HEK293 (cell line): ENCODE measurements at regions not wholly inside any gene's neighbourhood (a gene's known extent, or its start where the extent isn't known, plus 50 kb on each side); places are given as distances from the start of the nearest gene placed in this dataset.

Experiments used
- BCL11B ChIP-seq: fragments of 450-650 bp; formaldehyde crosslinking; IDR thresholded peaks from 2 replicates; pipeline ENCODE4 v1.5.1; 2016; ENCODE audit warnings: low read depth, missing biosample characterization, missing genetic modification characterization
- YY1 ChIP-seq: fragments of 450-650 bp; formaldehyde crosslinking; IDR thresholded peaks from 2 replicates; pipeline ENCODE4 v1.5.1; 2018; ENCODE audit warnings: missing biosample characterization, missing genetic modification characterization

DNA sequence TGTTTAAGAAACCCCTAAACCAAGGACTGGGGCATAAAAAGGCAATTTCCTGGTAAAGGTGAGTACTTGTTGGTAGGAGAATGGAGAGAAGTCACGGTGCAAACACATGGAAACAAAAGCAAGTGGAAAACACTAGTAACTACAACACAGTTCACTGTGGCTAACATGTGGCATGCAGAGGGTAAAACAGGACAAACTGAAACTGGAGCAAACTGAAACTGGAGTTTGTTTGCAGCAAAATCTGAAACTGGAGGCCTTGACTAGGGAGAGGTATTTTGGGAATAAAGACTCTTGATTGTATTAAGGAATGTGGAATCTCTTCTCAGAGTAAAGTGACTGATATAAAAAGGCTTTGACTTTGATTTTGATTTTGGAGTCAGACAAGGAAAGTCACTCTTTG is 376.3 kb upstream of the PRMT6 start:
- TF ChIP-seq BCL11B (tag by site-specific recombination) (no peak), YY1 (tag by site-specific recombination) (no peak)
